Loucy (cell line): ENCODE measurements at regions not wholly inside any gene's neighbourhood (a gene's known extent, or its start where the extent isn't known, plus 50 kb on each side); places are given as distances from the start of the nearest gene placed in this dataset.
A peak's percentile ranks its signal among the peaks of the same experiment; 100 is the strongest.

Experiments
- H2AFZ ChIP-seq: fragments of 200-600 bp; sonication (generic); 2 replicates; pipeline ENCODE4 v1.6.0; 2016; ENCODE audit warnings: antibody characterized with exemption, mild to moderate bottlenecking, low read length, moderate library complexity
- H3F3A ChIP-seq: fragments of 200-600 bp; 2 replicates; pipeline ENCODE4 v1.6.0; 2016; ENCODE audit warnings: antibody characterized with exemption, low read depth, mild to moderate bottlenecking
- H3K27me3 ChIP-seq: fragments of 200-600 bp; sonication (generic); 2 replicates; pipeline ENCODE4 v1.6.1; 2014; ENCODE audit warnings: low read length, mild to moderate bottlenecking; ENCODE audit not compliant: insufficient read depth, poor library complexity, severe bottlenecking
- H3K36me3 ChIP-seq: fragments of 200-600 bp; sonication (generic); 2 replicates; pipeline ENCODE4 v1.6.1; 2016; ENCODE audit warnings: low read length; ENCODE audit not compliant: insufficient read depth
- H3K4me1 ChIP-seq: fragments of 200-600 bp; sonication (generic); 2 replicates; pipeline ENCODE4 v1.5.1; 2014; ENCODE audit warnings: low read length, mild to moderate bottlenecking; ENCODE audit not compliant: insufficient read depth, poor library complexity, severe bottlenecking
- H3K4me2 ChIP-seq: fragments of 200-600 bp; sonication (generic); 2 replicates; pipeline ENCODE4 v1.6.0; 2014; ENCODE audit warnings: antibody characterized with exemption, low read length, low read depth, mild to moderate bottlenecking; ENCODE audit not compliant: poor library complexity, severe bottlenecking
- H3K4me3 ChIP-seq: fragments of 200-600 bp; sonication (generic); 2 replicates; pipeline ENCODE4 v1.5.1; 2014; ENCODE audit warnings: low read length, mild to moderate bottlenecking, mixed read lengths; ENCODE audit not compliant: poor library complexity, severe bottlenecking
- H3K79me2 ChIP-seq: fragments of 200-600 bp; sonication (generic); 2 replicates; pipeline ENCODE4 v1.6.1; 2014; ENCODE audit warnings: low read length; ENCODE audit not compliant: insufficient read depth
- H3K9ac ChIP-seq: fragments of 200-600 bp; sonication (generic); 2 replicates; pipeline ENCODE4 v1.6.0; 2014; ENCODE audit warnings: mild to moderate bottlenecking, low read depth, low read length, moderate library complexity; ENCODE audit not compliant: poor library complexity, severe bottlenecking
- H3K9me2 ChIP-seq: fragments of 200-600 bp; sonication (generic); replicated peaks from 2 replicates; pipeline ENCODE4 v1.6.1; 2016; ENCODE audit warnings: low read depth, low read length, mixed read lengths
- H3K9me3 ChIP-seq: fragments of 200-600 bp; sonication (generic); 2 replicates; pipeline ENCODE4 v1.6.1; 2014; ENCODE audit warnings: mild to moderate bottlenecking, antibody characterized with exemption, low read length, low read depth; ENCODE audit not compliant: insufficient read depth
- H4K20me1 ChIP-seq: fragments of 200-600 bp; sonication (generic); 2 replicates; pipeline ENCODE4 v1.6.0; 2014; ENCODE audit warnings: antibody characterized with exemption, low read length, mild to moderate bottlenecking; ENCODE audit not compliant: insufficient read depth, poor library complexity, severe bottlenecking
- CTCF ChIP-seq: fragments of 200-600 bp; sonication (generic); conservative IDR thresholded peaks from 2 replicates; pipeline ENCODE4 v1.5.1; 2014; ENCODE audit warnings: mild to moderate bottlenecking, antibody characterized with exemption, low read length
- EZH2phosphoT487 ChIP-seq: fragments of 200-600 bp; IDR thresholded peaks from 2 replicates; pipeline ENCODE4 v1.6.1; 2018; ENCODE audit warnings: antibody characterized with exemption, mild to moderate bottlenecking, moderate library complexity, borderline replicate concordance

GRCh38 chr17:77649717-77650211, 308.7 kb upstream of the TNRC6C start:
- Histone ChIP-seq H3K9me3 (no peaks in the 10 kb centered on the region), H3K4me3 (no peak overlapping the region), H4K20me1 (no peaks in the 10 kb centered on the region), H3K9ac (no peak overlapping the region), H3K79me2 (no peaks in the 10 kb centered on the region), H2AFZ (peak overlapping the region; percentile 77; the same call in 1 of the 2 replicates), H3K27me3 (no peaks in the 10 kb centered on the region), H3K4me2 (no peak overlapping the region), H3K4me1 (peaks cover 38% of the 10 kb centered on the region), H3F3A (no peaks in the 10 kb centered on the region), H3K36me3 (no peaks in the 10 kb centered on the region), H3K9me2 (no peaks in the 10 kb centered on the region)
- TF ChIP-seq EZH2phosphoT487 (no peak), CTCF (peak; percentile 54)

DNA sequence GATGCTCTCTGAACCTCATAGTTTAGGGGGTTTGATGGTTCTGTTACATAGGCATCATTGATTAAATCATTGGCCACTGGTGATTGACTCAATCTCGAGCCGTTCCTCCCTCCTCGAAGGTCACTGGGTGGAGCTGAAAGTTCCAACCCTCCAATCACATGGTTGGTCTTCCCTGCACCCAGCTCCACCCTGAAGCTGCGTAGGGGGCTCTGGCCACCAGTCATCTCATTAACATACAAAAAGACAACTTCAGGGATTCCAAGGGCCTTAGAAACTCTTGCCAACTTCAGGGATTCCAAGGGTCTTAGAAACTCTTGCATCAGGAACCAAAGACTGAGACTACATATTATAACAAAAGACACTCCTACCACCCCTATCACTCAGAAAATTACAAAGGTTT, 306.5 kb upstream of the TNRC6C start:
- no peaks in the 10 kb centered on the region for H3K79me2 ChIP-seq
- TF ChIP-seq CTCF: no peak
- no peak for TF ChIP-seq EZH2phosphoT487
- H3K9me3 ChIP-seq: no peaks in the 10 kb centered on the region
- no peaks in the 10 kb centered on the region for H3K36me3 ChIP-seq
- H3K9ac ChIP-seq: no peak overlapping the region
- peaks cover 20% of the 10 kb centered on the region for H3K4me1 ChIP-seq
- H4K20me1 ChIP-seq: no peaks in the 10 kb centered on the region
- H3K4me2 ChIP-seq: no peak overlapping the region
- H3K9me2 ChIP-seq: no peaks in the 10 kb centered on the region
- no peaks in the 10 kb centered on the region for H3F3A ChIP-seq
- H3K4me3 ChIP-seq: no peak overlapping the region
- no peaks in the 10 kb centered on the region for H3K27me3 ChIP-seq
- H2AFZ ChIP-seq: no peak overlapping the region

- no peak for TF ChIP-seq EZH2phosphoT487
- no peak for TF ChIP-seq CTCF
- no peaks in the 10 kb centered on the region for H3F3A ChIP-seq
- H4K20me1 ChIP-seq: no peaks in the 10 kb centered on the region
- no peak overlapping the region for H3K4me2 ChIP-seq
- H3K9me3 ChIP-seq: no peaks in the 10 kb centered on the region
- no peaks in the 10 kb centered on the region for H3K27me3 ChIP-seq
- no peak overlapping the region for H2AFZ ChIP-seq
- no peaks in the 10 kb centered on the region for H3K36me3 ChIP-seq
- no peaks in the 10 kb centered on the region for H3K79me2 ChIP-seq
- no peaks in the 10 kb centered on the region for H3K9me2 ChIP-seq
- H3K4me1 ChIP-seq: peaks cover 16% of the 10 kb centered on the region
- no peak overlapping the region for H3K4me3 ChIP-seq
- H3K9ac ChIP-seq: no peak overlapping the region
Measured at GRCh38 chr17:77654296-77654695, 304.2 kb upstream of the TNRC6C start.
